Left ventricle myocardium inferior (tissue), 1 donor: ENCODE measurements at regions not wholly inside any gene's neighbourhood (a gene's known extent, or its start where the extent isn't known, plus 50 kb on each side); places are given as distances from the start of the nearest gene placed in this dataset.

Experiments
- DNase-seq: peaks from one replicate; pipeline ENCODE4 v3.0.0-alpha.2; 2020
- H3K27ac ChIP-seq: fragments of 200-600 bp; replicated peaks from 2 replicates; pipeline ENCODE4 v1.8.0; 2021
- H3K27me3 ChIP-seq: fragments of 200-600 bp; 2 replicates; pipeline ENCODE4 v1.8.0; 2021; ENCODE audit warnings: low read depth
- H3K36me3 ChIP-seq: fragments of 200-600 bp; 2 replicates; pipeline ENCODE4 v1.8.0; 2021
- H3K4me1 ChIP-seq: fragments of 200-600 bp; 2 replicates; pipeline ENCODE4 v1.8.0; 2021
- H3K4me3 ChIP-seq: fragments of 200-600 bp; 2 replicates; pipeline ENCODE4 v1.8.0; 2021; ENCODE audit warnings: mild to moderate bottlenecking, moderate library complexity
- H3K9me3 ChIP-seq: fragments of 200-600 bp; replicated peaks from 2 replicates; pipeline ENCODE4 v1.8.0; 2021
- intact Hi-C: fragments of 100-400 bp; cut with micrococcal nuclease; formaldehyde crosslinking; loops from one replicate; pipeline ENCODE4 v1.11.0; 2022
- TF ChIP-seq, protein P1 (sequence below): fragments of 200-600 bp; IDR thresholded peaks from 2 replicates; pipeline ENCODE4 v1.8.0; 2021; ENCODE audit warnings: antibody characterized with exemption, mild to moderate bottlenecking, borderline replicate concordance
- donor health status: DM: no; HTN: yes; CAD: no; lungs with severe emphysema.

DNA sequence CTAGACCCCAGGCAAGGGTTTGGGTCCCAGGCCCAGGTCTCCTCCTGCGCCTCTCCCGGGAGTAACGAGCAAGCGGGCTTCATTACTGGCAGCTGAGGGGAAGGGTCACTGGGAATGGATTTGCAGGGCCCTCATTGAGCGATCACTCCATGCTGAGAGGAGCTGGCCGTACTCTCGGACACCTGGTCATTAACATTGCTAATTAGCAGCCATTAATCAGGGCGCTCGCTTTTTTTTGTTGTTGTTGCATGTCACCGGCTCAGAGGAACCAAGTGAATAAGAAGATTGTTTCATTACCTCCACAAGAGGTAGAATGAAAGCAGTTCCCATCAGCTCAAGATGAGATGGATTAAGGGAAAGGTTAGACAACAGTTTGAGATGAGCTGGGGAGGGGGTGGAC is 293.0 kb upstream of the ATP11B start:
- TF ChIP-seq, protein P1, sequence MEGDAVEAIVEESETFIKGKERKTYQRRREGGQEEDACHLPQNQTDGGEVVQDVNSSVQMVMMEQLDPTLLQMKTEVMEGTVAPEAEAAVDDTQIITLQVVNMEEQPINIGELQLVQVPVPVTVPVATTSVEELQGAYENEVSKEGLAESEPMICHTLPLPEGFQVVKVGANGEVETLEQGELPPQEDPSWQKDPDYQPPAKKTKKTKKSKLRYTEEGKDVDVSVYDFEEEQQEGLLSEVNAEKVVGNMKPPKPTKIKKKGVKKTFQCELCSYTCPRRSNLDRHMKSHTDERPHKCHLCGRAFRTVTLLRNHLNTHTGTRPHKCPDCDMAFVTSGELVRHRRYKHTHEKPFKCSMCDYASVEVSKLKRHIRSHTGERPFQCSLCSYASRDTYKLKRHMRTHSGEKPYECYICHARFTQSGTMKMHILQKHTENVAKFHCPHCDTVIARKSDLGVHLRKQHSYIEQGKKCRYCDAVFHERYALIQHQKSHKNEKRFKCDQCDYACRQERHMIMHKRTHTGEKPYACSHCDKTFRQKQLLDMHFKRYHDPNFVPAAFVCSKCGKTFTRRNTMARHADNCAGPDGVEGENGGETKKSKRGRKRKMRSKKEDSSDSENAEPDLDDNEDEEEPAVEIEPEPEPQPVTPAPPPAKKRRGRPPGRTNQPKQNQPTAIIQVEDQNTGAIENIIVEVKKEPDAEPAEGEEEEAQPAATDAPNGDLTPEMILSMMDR, result no peak
- no peak for DNase-seq
- Histone ChIP-seq H3K36me3 (no peaks in the 10 kb centered on the region), H3K27me3 (no peaks in the 10 kb centered on the region), H3K4me3 (no peak overlapping the region), H3K4me1 (no peaks in the 10 kb centered on the region), H3K9me3 (no peaks in the 10 kb centered on the region), H3K27ac (no peak overlapping the region)
- intact Hi-C loops, result no loop called here

DNA sequence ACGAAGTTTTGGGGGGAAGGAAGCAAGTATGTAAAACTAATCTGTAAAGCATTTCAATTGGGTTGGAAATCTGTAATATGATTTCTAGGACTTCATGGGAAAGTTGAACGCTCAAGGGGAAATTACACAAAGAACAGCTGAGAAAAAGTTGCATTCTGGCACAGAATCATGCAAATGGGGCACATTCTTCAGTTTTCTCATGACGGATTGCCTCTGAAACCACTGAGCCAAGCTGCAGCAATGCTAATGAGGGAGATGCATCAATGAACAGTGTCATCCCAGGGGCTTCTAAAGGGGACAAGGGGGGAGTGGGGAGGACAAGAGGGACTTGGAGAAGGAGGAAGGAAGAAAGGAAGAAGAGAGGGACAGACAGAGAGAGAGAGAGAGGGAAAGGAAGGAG is 291.4 kb upstream of the ATP11B start:
- Histone ChIP-seq H3K4me3 (no peak overlapping the region), H3K36me3 (no peaks in the 10 kb centered on the region), H3K9me3 (no peaks in the 10 kb centered on the region), H3K27me3 (peaks cover 6% of the 10 kb centered on the region), H3K27ac (no peak overlapping the region), H3K4me1 (no peaks in the 10 kb centered on the region)
- intact Hi-C loops, result no loop called here
- TF ChIP-seq, protein P1, result no peak
- DNase-seq, result no peak

DNA sequence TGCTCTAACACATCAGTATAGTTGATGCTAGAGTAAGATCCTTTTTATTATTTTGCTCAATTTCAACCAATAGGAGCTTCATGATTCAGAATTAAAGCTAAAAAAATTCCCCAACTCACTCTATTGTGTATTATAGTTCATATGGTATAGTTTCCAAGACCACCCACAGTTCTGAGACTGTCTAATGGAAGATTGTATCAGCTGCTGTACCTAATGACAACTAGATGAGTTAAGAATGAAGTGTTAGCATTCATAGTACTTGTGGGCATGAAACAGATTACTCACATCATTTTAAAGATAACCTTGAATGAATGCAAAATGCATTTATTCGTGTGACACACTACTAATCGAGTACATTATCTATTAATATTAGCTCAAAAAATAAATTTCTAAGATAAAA is 289.9 kb upstream of the ATP11B start:
- H3K4me1 ChIP-seq, result no peaks in the 10 kb centered on the region
- TF ChIP-seq, protein P1, result no peak
- peaks cover 12% of the 10 kb centered on the region for H3K27me3 ChIP-seq
- intact Hi-C loops, result no loop called here
- DNase-seq, result no peak
- no peaks in the 10 kb centered on the region for H3K9me3 ChIP-seq
- no peak overlapping the region for H3K27ac ChIP-seq
- H3K36me3 ChIP-seq, result no peaks in the 10 kb centered on the region
- H3K4me3 ChIP-seq, result no peak overlapping the region

DNA sequence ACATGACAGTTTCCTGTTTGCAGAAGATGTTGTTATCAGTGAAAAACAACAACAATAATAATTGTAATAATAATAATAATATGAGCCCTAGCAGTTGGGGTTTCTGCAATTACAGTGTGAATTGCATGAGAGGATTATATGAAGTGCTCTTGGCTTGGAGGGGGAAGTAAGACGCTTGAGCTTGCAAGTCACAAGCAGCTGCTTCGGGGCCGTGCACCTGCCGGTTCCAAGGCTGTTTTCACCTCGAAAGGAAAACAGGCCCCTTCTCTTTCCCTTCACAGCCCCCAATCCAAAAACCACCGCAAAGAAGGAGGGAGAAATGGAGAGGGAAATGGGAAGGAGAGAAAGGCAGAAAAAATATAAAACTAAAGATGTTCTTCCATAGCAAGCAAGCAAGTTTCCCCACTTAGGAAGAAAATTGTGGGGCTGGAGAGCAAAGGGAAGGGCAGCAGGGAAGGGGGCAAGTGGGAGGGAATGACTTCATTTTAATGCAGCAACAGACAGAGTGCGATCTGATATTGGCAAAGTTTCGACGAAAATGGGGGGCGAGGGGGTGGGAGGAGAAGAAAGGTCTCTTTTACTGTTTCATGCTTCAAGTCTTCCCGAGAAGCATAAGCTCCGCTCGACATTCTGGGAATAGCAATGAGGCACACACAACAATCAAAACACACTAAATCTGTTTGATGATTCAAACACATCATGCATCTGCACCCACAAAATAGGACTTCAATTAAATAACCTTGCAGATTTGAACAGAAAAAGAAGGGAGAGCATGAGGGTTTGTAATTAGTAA is 284.2 kb upstream of the ATP11B start:
- TF ChIP-seq, protein P1, result no peak
- Histone ChIP-seq H3K9me3 (no peaks in the 10 kb centered on the region), H3K27ac (no peak overlapping the region), H3K36me3 (no peaks in the 10 kb centered on the region), H3K4me1 (no peaks in the 10 kb centered on the region), H3K4me3 (no peak overlapping the region), H3K27me3 (peaks cover 12% of the 10 kb centered on the region)
- intact Hi-C loops, result no loop called here
- DNase-seq, result no peak

DNA sequence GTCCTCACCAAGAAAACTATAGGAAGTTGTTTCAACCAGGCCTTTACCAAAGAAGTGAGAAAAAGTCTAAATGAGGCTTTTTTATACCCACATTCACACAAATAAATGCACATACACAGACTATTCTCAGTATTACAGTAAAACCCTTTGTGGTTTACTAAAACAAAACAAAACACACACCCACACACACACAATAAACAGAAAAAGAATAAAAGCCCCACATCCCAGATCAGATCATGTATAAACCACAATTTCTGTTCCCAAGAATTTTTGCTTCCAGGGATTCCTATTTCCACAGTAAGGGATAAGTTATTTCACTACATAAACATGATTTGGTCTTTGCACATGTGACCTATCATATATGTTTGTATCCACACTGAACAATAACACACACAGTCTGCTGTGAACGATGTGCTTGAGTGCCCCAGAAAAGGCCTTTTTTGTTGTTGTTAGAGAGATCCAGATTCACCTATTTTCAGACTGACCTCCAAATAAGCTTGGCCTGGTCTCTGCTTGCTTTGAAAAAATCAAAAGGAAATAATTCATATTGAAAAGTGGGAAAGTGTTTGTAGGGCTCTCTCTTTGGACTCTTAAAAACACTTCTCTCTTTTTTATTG is 283.4 kb upstream of the ATP11B start:
- intact Hi-C loops, result no loop called here

More for the DNA sequence above, 283.4 kb upstream of the ATP11B start:
- no peak for DNase-seq
- TF ChIP-seq, protein P1, result no peak
- no peaks in the 10 kb centered on the region for H3K9me3 ChIP-seq
- H3K36me3 ChIP-seq, result no peaks in the 10 kb centered on the region
- H3K4me3 ChIP-seq, result no peak overlapping the region
- no peak overlapping the region for H3K27ac ChIP-seq
- H3K4me1 ChIP-seq, result no peaks in the 10 kb centered on the region
- H3K27me3 ChIP-seq, result peaks cover 12% of the 10 kb centered on the region
